ENCODE measurements at regions not wholly inside any gene's neighbourhood (a gene's known extent, or its start where the extent isn't known, plus 50 kb on each side); places are given as distances from the start of the nearest gene placed in this dataset.
"Not testable (repeated sequence)": the region's sequence is repeated elsewhere in the genome, so short reads cannot be mapped to it uniquely, and the experiment has no call there.

- DNase-seq (ENCODE audit: low read depth in 2 of 3, low spot score in 2 of 3), result no peak
Measured at GRCh38 chr5:99368726-99369125, 439.9 kb upstream of the CHD1 start.

DNA sequence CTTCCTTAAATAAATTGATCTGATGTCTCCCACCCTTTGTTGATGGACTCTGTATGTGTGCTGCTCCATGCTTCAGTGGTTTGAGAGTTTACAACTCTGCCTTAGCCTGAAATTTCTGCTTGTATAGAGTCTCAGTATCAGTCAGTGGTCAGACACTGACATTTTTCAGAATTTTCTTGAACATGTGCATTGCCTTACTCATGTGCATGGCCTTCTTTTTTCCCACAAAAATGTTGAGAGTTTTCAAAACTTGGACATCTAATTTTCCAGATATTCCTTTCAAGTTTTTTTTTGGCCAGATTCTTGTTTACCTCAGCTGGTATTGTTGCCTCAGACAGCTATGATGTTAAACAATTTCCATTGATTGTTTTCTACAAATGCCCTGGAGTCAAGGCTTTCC is 427.1 kb upstream of the CHD1 start:
- DNase-seq (ENCODE audit: low read depth in 2 of 3, low spot score in 2 of 3), result no peak

DNA sequence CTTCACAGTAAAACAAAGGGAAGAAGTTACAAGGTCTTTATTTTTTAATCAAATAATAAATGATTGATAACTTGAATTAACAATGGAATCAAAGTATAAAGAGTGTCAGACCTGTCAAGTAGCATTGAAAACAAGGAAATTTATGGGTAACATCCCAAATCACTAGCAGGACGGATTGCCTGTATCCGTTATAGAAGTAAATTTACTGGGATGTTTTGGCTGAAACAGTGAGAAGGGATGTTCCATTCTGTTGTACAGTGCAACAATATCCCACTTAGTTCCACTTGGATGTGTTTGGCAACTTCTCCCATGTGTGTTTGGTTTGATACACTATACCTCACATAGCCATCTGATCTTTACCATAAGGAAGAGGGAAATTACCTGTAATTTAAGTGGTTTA is 421.0 kb upstream of the CHD1 start:
- no peak for DNase-seq (ENCODE audit: low read depth in 2 of 3, low spot score in 2 of 3)

- DNase-seq (ENCODE audit: low read depth in 2 of 3, low spot score in 2 of 3), result no peak
Measured at GRCh38 chr5:99348597-99348996, 419.8 kb upstream of the CHD1 start.

GRCh38 chr5:99339758-99340157 is 411.0 kb upstream of the CHD1 start:
- not testable (repeated sequence) for DNase-seq (ENCODE audit: low read depth in 2 of 3, low spot score in 2 of 3)

GRCh38 chr5:99334936-99335335 is 406.1 kb upstream of the CHD1 start:
- no peak for DNase-seq (ENCODE audit: low read depth in 2 of 3, low spot score in 2 of 3)

- no peak for DNase-seq (ENCODE audit: low read depth in 2 of 3, low spot score in 2 of 3)
Measured at GRCh38 chr5:99331061-99331460, 402.3 kb upstream of the CHD1 start.

- no peak for DNase-seq (ENCODE audit: low read depth in 2 of 3, low spot score in 2 of 3)
Measured at GRCh38 chr5:99320436-99320835, 391.6 kb upstream of the CHD1 start.

- DNase-seq (ENCODE audit: low read depth in 2 of 3, low spot score in 2 of 3), result no peak
Measured at GRCh38 chr5:99317136-99317535, 388.3 kb upstream of the CHD1 start.

DNA sequence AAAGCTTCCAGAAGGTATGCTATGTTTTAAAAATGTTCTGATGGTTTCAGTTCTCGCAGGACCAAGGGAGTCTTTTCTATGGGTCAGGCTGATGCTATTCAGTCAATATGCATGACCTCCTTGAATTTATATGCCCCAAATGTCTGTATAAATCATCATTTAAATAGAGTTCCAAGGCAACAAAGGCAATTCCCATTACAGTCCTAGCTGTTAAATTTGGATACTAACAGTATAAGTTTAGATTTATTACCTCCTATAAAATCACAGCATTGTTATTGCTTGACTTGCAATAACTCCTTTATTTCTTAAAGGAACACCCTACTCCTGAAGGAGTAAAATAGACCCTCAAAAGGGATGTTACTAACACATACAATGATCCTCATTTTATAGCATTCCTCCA is 387.7 kb upstream of the CHD1 start:
- no peak for DNase-seq (ENCODE audit: low read depth in 2 of 3, low spot score in 2 of 3)

GRCh38 chr5:99315413-99316183 is 386.8 kb upstream of the CHD1 start:
- no peak for DNase-seq (ENCODE audit: low read depth in 2 of 3, low spot score in 2 of 3)

DNA sequence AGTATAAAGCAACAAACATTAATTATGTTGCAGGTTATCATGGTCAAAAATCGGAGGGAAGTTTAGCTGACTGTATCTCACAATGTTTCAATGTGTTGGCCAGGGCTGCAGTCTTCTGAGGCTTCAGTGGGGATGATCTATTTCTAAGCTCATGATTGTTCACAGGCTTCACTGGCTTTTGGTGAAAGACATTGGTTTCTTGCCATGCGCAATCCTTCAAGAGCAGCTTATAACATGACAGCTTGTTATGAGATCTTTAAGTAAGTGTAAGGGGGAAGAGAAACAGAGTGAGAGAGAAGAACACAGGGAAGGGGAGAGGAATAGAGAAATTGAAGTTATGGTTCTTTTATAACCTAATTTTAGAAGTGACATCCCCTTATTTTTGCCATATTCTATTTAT is 385.9 kb upstream of the CHD1 start:
- no peak for DNase-seq (ENCODE audit: low read depth in 2 of 3, low spot score in 2 of 3)

- no peak for DNase-seq (ENCODE audit: low read depth in 2 of 3, low spot score in 2 of 3)
Measured at GRCh38 chr5:99308131-99308530, 379.3 kb upstream of the CHD1 start.

- no peak for DNase-seq (ENCODE audit: low read depth in 2 of 3, low spot score in 2 of 3)
Measured at GRCh38 chr5:99305045-99305580, 376.3 kb upstream of the CHD1 start.

GRCh38 chr5:99285606-99286005 is 356.8 kb upstream of the CHD1 start:
- DNase-seq (ENCODE audit: low read depth in 2 of 3, low spot score in 2 of 3), result no peak

DNA sequence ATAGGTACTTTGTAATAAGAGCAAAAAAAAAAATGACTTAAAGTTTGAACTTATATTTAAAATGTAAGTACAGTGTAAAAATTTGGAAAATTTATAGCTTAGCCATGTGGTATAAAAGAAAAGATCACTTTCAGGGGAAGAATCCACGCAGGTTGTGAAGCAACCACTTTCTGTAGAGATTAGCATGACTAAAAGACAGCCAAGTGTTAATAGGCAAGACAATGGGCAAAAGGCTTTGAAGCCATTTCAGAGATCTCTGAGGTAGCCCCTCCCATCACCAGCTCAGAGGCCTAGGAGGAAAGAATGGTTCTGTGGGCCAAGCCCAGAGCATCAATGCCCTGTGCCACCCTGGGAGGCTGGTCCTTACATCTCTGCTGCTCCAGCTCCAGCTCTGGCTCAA is 346.3 kb upstream of the CHD1 start:
- DNase-seq (ENCODE audit: low read depth in 2 of 3, low spot score in 2 of 3), result no peak

DNA sequence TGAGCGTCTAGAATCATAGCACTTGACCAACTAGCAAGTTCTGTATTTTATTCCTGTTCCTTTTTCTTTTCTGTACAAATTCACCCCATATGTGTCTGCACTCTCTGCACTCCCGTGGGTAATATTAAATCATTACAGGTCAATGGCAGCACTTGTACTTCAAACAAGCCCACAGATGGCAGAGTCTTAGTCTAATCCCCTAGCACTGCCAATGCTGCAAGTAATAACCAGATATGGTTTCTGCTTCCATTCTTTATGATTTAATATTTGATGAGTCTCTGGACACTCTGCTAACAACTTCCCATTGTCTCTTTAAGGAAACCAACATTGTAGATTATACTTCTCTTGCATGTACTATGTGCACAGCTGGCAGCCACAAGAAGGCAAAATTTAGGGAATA is 343.8 kb upstream of the CHD1 start:
- no peak for DNase-seq (ENCODE audit: low read depth in 2 of 3, low spot score in 2 of 3)

GRCh38 chr5:99258819-99259218 is 330.0 kb upstream of the CHD1 start:
- DNase-seq (ENCODE audit: low read depth in 2 of 3, low spot score in 2 of 3), result no peak

- DNase-seq (ENCODE audit: low read depth in 2 of 3, low spot score in 2 of 3), result no peak
Measured at GRCh38 chr5:99248066-99248465, 319.3 kb upstream of the CHD1 start.

DNA sequence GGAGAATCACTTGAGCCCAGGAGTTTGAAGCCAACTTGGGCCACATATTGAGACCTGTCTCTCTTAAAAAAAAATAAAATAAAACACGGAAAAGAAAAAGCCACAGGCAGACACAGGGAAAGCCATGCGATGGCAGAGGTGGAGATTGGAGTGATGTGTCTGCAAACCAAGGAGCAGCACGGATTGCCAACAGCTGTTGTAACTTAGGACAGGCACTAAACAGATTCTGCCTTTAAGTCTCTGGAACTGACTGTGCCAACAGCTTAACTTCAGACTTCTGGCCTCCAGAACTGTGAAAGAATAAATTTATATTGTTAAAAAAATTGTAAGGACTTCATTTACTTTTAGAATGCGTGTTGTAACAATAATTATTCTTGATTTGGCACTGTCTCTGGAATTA is 318.5 kb upstream of the CHD1 start:
- DNase-seq (ENCODE audit: low read depth in 2 of 3, low spot score in 2 of 3), result no peak

GRCh38 chr5:99243111-99243510 is 314.3 kb upstream of the CHD1 start:
- DNase-seq (ENCODE audit: low read depth in 2 of 3, low spot score in 2 of 3), result no peak

GRCh38 chr5:99239826-99240360 is 311.1 kb upstream of the CHD1 start:
- no peak for DNase-seq (ENCODE audit: low read depth in 2 of 3, low spot score in 2 of 3)
